AG08396 (cell line): ENCODE measurements at regions not wholly inside any gene's neighbourhood (a gene's known extent, or its start where the extent isn't known, plus 50 kb on each side); places are given as distances from the start of the nearest gene placed in this dataset.

ENCODE experiments used
- DNase-seq: peaks from one replicate; pipeline ENCODE4 v3.0.0; 2012; ENCODE audit warnings: low spot score, mixed read lengths

DNA sequence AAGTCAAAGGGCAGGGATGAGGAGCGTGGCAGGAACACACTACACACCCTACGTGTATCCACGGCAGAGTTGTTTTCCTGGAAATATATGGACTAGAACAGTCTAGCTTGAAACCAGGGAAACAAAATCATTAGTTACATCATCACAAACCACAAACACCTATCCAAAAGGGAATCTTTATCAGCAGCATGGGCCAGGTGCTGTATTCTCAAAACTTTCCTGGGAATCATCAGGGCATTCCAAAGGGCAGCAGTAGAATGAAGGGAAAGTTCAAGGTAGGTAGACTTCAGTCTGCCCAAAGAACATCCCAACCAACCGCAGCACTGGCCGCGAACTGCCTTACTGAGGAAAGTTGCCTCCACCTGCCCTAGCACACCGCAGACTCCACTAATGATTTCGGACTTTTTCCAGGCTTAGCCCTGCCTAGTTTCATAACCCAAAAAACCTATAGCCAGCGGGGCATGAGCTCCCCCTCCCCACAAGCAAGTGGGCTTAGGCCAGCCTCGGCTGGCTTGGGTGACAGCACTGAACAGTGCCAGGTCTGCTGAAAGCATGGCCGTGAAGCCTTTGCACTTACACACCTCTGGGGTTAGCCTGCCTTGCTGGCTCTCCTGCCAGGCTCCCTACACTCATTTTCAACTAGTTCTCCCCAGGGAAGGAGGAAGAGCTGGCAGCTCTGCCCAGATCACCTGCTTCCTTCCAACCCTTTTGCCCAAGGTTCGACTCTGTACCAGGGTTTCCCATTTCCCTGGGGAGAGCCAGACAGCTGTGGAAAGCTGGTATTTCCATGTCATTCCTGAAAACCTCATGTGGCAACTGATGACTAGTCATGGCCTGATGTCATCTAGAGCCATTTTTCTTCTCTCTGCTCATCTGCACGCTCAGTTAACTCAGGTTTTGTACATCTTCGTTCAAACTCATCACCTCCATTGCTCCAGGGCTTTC lies 77.3 kb upstream of the UBAC2 start:
- peak; percentile 39 for DNase-seq

DNA sequence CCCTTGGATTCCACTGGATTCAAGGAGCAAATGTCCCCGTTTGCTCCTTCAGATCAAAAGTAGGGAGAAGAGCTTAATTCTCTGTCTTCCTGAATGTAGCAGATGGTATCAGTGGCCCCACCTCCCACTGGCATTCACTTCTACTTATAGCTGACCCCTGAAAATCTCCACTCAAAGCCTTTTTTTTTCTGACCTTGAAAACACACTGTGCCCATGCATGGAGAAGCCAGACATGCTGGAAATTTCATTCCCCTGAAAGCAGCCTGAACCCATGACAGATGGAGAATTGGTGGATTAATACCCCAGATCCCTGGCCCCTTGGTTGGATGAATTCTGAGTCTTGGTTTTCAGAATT lies 76.6 kb upstream of the UBAC2 start:
- no peak for DNase-seq

DNA sequence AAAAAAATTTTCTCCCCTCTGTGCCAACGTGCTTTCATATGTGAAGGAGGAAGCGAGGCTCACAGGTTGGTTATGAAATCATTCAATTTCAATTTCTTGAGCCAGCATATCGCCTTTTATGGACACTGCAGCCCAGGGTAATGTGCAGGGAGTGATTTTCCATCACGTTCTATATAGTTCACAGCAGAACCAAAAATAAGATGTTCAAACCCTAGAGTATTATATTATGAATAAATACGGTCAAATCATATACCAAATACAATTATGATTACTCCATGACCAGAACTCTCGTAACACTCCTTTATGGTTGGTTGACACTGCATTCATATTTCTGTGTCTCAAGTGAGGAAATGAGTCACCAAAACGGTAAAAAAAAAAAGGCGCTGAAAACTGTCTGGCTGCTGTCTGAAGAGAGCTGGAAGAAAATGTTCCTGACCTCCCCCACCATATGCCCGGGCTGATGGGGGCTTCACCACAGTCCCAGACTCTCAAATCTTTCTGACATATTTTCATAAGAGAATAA lies 75.8 kb upstream of the UBAC2 start:
- DNase-seq: peak; percentile 34

DNA sequence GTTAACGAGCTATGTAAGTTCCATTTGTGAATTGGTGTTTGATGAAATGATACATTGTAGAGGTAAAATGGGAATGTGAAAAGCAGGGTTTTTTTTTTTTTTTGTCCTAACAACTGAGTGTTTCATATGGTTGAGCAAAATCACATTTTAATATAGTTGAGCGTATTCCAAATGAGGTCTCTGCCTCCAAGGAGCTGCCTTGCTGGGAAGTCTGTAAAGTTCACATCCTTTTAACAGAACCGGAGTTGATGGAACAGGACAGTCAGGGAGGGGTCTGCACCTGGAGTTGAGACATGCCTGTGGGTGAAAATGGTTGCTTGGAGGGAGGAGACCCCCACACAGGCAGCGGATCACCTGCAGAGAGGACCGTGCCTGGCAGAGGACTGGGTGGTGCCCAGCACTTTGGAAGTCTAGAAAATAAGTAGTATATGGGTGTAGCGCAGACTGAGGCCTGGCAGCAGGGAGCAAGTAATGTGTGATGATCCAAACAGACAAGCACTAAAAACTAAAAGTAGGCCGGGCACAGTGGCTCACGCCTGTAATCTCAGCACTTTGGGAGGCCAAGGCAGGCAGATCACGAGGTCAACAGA lies 75.2 kb upstream of the UBAC2 start:
- no peak for DNase-seq

DNA sequence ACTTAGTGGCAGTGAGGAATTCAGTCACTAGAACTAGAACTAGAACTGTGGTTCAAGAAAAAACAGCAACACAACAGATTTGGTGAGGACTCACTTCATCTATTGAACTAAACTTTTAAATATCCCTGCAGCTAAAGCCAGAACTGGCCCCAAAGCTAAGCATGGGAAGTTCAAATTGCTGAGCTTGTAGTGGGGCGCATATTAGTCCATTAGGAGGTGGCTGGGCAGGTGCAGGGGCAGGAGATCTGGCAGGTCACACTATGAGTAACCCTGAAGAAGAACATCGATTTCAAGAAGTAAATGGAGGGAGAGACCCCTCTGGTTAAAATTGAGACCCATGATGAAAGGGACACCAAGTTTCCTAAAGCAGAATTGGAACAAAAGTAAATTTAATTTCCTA lies 73.8 kb upstream of the UBAC2 start:
- no peak for DNase-seq

DNA sequence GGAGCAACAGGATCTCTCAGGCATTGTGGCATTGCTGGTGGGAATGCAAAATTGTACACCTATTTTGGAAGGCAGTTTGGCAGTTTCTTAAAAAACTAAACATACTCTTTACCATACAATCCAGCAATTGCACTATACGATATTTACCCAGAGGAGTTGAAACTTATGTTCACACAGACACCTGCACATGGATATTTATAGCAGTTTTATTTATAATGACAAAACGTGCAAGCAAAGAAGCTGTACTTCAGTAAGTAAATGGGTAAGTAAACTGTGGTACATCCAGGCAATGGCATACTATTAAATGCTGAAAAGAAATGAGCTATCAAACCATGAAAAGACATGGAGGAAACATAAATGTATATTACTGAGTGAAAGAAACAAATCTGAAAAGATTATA lies 71.6 kb upstream of the UBAC2 start:
- DNase-seq: no peak

DNA sequence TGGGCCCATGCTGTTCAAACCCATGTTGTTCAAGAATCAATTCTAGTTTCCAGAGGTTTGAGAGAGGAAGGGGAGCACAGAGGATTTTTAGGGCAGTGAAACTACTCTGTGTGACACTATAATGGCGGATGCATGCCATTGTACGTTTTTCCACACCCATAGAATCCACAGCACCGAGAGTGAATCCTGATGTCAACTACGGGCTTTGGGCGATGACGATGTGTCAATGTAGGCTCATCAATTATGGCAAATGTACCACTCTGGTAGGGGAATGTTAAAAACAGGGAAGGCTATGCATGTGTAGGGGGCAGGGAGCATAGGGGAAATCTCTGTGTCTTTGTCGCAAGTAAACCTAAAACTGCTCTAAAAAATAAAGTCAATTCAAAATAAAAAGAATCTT lies 70.7 kb upstream of the UBAC2 start:
- DNase-seq: no peak

DNA sequence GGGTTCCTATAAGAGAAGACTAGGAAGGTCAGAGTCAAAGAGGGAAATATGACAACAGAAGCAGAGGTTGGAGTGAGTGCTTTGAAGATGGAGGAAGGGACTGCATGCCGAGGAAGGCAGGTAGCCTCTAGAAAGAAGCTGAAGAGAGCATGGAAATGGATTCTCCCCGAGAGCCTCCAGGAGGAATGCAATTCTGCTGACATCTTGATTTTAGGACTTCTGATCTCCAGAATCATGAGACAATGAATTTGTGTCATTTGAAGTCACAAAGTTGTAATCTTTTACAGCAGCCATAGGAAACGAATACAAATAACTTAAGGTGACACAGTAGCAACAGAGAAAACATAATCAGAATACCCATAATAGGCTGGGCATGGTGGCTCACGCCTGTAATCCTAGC lies 69.2 kb upstream of the UBAC2 start:
- no peak for DNase-seq

DNA sequence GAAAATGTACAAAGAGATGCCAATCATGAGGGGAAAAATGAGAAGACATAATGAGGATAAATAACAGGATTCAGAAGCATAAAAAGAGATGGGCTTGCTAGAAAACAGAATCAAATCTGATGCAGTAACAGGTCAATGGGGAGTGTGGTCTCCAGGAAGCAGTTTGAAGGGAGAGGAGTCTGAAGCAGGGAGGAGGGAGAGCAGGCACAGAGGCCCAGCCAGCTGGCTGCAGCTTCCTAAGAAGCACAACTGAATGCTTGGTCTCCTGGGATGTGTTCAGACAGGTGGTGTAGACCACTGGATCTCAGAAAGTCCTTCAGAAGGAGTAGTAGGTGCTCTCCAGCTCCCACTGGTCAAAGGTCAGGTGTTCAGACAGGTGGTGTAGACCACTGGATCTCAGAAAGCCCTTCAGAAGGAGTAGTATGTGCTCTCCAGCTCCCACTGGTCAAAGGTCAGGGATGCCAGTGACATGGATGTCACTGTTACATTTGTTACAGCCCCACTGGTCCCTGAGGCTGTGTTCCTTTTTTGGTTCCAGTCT lies 68.3 kb upstream of the UBAC2 start:
- no peak for DNase-seq

DNA sequence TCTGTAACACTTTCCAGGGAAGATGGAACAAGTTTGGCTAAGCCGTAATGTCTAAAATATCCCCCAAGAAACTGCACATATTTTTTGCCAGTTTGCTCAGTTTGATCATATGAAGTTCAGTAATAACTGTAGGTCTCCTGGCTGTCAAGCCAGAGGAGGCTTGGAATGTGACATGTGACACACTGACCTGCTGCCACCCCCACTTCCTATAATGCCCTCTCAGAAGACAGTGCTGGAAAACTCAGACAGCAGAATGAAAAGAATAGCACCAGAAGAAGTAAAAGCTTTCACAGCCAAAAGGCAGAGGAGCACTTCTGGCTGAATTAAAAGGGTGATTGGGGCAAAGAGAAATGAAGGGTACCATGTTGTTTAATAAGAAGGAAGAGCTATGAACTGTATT lies 67.4 kb upstream of the UBAC2 start:
- no peak for DNase-seq

DNA sequence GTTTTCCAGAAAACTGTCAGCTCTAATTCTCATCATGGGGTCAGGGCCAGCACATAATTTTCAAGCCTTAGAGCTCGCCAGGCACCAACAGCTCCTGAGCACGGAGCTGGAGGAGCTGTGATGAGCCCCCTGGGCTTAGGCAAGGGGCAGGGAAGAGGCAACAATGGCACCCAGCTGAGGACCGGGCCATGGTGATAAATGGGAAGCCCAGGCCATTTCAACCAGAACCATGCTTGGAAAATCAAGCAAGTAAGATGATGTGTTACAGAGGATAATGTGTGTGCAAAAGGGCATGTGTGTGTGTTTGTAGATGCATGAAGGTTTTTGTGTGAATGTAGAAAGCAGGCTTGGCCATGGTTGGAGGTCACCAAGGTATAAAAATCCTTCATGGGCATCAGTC lies 66.8 kb upstream of the UBAC2 start:
- no peak for DNase-seq

DNA sequence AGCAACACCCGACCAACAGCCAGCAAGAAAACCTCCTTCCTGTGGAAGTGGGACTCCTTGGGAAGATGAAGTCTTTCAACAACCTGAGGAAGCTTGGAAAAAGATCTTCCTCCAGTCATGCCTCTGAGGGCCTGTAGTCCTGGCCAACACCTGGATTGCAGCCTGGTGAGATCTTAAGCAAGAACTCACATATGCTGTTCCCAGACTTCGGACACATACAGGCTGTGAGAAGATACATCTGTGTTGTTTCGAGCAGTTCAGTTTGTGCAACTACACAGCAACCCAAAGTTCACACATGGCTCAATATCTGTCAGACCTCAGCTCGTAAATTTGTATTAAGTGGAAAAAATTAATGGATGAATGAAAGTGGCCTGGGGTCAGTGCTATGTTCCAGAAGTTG lies 65.1 kb upstream of the UBAC2 start:
- no peak for DNase-seq

DNA sequence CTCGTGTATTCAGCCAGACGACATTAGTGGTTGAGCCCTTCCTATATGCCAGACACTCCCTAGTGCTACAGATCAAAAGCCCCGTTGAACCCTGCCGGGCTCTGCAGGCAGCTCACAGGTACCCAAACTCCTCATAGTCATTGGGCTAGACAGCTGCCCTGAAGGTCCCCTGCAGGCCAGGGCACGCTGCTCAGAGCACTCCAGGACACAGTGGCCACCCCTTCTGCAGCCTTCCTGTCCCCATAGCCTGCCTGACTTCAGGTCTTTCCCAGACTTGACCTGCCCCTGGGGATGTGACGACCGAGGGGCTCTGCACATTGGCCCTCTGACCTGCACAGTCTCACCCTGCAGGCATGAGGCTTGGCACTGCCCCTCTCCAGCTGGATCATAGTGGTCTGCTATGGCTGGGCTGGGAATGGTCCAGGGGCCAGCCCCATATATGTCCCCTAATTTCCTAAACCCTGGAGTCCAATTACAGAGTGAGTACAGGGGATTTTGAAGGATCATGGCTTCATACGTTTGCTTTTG lies 64.2 kb upstream of the UBAC2 start:
- DNase-seq: no peak

DNA sequence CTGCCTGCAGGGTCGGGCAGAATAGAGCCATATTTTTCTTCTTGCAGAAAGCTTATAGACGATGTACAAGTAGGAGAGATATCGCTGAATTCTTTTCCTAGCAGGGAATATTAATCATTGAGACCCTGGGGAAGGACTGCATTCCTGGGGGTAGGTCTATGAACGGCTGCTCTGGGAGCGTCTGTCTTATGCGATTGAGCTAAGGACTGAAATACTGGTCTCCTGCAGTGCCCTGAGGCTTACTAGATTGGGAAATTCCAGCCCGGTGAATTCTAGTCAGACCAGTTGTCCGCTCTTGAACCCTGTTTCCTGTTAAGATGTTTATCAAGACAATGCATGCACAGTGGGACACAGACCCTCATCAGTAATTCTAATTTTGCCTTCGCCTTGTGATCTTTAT lies 59.8 kb upstream of the UBAC2 start:
- no peak for DNase-seq

DNA sequence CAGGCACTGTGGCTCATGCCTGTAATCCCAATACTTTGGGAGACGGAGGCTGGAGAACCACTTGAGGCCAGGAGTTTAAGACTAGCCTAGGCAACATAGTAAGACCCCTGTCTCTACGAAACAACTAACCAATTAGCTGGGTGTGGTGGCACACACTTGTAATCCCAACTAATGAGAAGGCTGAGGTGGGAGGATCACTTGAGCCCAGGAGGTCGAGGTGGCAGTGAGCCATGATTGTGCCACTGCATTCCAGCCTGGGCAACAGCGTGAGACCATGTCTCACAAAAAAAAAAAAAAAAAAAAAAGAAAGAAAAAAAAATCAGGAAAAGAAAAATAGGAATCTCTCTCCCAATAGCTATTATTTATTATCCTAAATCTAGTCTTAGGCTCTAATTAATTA lies 56.8 kb upstream of the UBAC2 start:
- DNase-seq: no peak

DNA sequence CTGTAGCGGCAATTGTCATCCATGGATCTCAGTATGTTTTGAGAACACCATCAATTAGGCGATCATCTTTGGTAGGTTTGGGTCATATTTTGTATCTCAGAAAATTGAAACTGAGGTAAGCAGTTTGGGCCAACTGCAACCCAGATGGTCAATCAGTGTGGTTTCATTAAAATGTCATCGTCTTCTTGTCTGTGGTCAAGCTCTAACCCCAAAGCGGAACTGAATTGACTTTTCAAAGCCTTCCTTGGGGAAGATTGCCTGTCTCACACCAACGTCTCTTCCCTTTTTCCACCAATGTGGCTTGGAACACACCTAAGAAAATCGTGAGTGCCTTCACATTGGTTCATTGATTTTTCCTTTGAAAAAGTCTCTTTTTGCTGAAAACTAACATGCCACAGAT lies 56.3 kb upstream of the UBAC2 start:
- no peak for DNase-seq

DNA sequence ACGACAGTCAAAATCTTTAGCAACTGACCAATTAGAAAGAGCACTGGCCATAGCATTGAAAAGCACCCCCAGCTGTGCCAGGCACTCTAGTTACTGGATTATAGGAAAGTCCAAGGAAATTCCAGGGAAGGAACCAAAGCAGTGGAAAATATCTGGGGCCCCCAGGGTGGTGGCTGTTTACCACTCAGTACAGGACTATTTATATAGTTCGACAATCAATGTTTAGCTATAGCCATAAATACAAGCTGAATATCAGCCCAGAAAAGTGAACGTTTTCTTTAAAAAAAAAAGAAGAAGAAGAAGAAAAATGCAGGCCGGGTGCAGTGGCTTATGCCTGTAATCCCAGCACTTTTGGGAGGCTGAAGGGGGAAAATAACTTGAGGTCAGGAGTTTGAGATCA lies 55.2 kb upstream of the UBAC2 start:
- no peak for DNase-seq

DNA sequence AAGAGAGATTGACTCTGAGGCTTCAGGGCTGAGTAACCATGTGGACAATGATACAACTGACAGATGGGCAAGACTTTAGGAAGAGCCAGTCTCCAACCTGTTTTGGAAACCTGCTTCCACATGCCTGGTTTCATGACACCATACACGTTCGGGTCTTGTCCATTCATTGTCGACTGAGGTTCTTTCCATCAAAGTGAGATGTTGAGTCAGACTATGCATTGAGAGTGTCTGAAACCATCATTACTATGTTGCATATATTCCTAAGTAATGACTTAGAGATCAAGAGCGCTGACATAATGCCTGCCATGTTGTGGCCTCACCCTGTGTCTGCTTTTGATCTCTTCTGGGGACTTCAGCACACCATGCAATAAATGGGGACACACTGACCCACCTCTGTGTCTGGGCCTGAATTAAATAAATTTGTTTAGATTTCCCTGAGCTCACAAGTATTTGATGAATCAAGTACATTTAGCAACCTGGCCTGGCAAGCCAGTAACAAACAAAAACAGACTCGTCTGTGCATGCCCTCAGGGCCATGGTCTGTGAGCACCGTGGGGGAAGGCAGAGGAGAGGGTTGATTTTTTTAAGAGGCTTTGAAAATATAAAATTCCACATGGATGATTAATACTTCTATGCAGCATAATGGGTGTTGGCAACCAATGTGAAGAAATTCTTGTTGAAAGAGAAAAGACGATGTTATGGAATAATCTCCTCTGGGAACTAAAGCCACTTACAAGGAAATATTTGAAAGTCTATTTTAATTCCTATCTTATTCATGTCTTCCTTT lies 49.9 kb upstream of the UBAC2 start:
- peak; percentile 56 for DNase-seq
